Mucosa of gallbladder (tissue), 1 donor: ENCODE measurements at regions not wholly inside any gene's neighbourhood (a gene's known extent, or its start where the extent isn't known, plus 50 kb on each side); places are given as distances from the start of the nearest gene placed in this dataset.
"Not testable (repeated sequence)": the region's sequence is repeated elsewhere in the genome, so short reads cannot be mapped to it uniquely, and the experiment has no call there.

Source experiments
- DNase-seq: peaks from one replicate; pipeline ENCODE4 v3.0.0-alpha.2; 2020; ENCODE audit warnings: low spot score
- donor health status: DM: no; HTN: no; CAD: no.

DNA sequence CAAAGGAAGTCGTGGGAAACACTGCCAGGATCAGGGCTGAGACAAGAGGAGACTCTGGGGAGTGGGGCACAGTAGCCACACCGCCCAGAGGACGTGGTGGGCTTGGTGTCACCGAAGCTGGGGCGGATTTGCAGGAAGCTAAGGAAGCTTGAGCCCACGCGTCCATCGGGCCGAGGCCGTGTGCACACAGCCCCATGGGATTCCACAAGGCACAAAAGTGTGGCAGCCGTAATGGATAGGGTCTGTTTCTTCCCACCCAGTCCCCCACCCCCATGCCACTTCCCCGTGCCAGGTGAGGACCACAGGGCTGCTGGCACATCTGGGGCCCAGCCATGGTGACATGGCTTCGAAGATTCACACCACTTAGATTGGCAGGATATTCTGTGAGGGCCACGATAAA is 153.2 kb upstream of the SPACA7 start:
- DNase-seq: no peak

DNA sequence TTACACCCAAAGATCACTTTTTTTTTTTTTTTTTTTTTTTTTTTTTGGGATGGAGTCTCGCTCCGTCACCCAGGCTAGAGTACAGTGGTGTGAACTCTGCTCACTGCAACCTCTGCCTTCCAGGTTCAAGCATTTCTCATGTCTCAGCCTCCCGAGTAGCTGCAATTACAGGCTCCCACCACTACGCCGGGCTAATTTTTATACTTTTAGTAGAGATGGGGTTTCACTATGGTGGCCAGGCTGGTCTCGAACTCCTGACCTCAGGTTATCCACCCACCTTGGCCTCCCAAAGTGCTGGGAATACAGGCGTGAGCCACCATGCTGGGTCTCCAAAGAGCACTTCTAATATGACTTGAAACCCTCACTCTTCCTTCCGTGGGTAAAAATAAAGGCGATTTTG is 152.2 kb upstream of the SPACA7 start:
- DNase-seq: not testable (repeated sequence)

DNA sequence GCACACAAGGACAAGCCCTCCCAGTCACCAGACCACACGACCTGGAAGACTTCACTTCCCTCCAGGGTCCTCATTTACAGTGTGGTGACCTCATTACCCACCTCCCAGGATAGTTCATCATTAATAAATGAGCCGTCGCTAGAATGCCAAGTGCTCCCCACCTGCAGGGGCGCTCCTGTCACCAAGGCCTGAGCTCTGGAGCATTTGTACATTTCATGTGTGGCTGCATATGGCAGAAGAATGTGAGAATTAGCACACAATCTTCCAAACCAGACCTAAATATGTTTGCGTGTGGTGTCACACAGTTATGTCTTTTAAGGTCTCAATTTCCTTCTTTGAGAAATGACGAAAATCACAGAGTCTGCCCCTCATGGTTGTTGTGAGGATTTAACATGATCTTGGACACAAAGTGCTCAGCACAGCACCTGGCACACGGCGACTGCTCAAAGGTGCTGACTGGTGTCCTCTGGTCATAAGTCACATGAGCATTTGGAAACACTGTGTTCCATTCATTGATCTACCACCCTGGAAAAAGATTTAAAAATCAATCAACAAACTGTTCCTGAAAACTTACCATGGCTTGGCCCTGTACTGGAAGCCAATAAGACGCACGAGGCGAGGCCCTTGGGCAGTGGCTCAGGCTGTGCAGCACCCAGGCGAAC is 150.6 kb upstream of the SPACA7 start:
- no peak for DNase-seq

DNA sequence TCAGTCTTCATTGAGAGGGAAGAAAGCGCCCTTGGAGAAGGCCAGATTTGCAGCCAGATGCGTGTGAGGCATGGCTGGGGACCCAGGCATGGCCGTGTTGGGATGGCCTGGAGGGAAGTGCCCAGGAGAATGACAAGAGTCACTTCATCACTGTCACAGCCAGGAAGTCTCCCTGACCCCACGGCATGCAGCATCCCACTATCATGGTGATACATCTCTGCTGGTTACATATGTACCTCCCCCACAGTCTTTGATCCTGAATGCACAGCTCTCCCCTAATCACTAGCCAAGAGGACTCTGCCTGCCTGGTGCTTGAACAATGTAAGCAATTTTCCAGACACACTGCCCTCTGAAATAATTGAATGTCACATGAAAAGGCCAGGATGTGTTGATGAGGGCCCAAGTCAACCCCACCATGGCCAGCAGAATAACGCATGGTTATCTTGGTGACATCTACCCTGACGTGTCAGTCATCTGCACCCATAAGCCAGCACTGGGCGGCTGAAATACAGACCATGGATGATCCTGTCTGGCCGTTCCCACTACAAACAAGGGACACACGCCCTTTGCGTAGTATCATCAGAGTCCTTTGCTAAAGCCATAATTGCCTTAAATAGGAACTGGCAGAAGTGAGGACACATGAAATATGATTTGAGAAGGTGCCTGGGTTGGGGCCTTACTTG is 149.7 kb upstream of the SPACA7 start:
- DNase-seq: no peak

DNA sequence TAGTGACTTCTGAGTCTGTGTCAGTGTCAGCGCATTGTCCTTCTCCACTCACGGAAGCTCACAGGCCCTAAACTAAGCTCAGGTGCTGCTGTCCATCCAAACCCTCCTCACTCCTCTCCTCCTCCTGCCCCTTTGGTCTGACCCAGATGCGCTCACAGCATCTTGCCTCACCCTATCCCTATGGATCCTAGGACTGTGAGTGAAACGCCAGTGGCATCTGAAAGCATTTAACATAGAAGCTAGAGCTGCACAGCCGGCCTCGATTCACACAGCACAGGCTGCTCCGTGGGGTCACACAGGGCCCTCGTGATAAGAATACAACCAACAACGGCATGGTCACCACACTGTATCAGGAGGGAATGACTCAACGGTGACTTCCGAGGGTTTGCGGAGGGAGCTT is 149.1 kb upstream of the SPACA7 start:
- no peak for DNase-seq

DNA sequence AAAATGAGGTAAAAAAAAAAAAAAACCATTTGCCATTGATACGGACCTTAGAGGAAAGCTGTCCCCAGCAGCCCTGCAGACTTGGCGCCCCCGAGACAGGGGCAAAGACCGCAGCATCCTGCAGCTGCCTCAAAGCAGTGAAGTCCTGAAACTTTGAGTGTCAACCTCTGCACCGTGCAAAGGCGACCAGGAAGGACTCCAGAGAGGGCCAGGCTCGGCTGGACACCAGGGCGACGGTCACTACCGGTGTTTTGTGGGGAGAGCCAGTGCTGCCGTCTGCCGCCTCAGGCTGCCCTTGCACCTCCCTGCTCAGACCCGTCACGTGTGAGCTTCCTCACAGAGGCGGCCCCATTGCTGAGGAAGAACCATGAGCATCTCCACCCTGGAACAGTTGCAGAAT is 146.7 kb upstream of the SPACA7 start:
- DNase-seq: no peak

DNA sequence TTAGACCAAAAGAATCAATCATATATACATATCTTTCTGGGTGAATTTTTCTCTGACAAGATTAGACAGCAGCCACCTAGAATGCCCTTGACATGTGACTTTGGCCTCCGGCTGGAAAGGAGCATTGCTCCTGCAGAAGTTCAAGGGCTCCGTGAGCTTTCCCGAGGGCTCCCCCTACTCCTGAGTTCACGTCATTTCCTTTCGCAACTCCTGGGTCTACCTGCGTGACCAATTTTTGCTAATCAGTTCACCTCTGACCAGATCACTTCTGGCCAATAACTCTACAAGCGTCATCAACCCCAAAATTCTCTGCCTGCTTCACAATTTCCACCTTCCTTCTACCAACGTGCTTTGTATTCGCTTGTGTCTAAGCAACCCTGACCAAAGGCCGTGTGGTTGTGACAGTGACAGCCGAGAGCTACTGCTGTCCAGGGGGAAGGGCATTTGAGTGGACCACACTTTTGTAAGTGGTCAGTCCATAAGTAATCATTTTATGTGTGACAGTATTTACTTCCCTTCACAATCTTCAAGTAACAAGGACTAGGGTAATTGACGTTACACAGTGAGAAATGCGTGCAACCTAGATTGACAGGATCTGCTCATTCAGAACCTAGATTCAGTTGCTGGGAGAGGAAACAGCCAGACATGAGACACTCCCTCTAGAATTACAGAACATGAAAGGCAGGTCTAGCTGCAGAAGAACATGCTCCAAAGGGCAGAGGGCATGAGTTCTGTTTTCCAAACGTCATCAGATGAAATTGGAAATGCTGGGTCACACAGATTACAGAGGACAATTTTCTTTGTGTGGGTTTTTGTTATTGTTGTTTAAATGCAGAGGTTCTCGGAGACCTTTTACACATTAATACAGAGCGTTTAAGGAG is 145.9 kb upstream of the SPACA7 start:
- no peak for DNase-seq

DNA sequence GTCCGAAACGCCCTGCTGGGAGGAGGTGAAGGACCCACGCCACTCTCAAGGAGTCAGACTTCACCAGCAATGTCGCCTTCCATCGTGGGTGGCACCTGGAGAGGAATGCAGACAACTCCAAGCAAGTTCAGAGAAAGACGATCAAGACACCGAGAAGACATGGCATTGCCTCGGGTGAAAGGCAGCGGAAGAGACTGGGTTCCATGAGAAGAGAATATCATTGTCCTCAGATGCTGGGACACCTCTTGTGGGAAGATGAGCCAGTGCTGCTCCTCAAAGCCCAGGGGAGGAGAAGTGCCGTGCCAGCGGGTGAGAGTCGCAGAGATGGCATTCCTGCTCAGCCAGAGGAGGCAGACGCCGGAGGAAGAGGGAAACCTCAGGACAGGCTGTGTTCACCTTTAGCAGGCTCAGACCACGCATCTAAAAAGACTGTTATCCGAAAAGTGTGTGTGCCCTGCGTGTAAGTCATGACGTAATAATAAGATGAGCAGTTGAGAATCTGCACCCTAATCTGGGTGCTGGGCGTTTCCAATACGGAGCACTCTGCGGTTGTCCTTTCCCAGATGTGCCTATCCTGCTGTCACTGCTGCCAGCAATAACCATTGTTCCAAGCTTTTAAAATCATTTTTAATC is 144.6 kb upstream of the SPACA7 start:
- DNase-seq: no peak

DNA sequence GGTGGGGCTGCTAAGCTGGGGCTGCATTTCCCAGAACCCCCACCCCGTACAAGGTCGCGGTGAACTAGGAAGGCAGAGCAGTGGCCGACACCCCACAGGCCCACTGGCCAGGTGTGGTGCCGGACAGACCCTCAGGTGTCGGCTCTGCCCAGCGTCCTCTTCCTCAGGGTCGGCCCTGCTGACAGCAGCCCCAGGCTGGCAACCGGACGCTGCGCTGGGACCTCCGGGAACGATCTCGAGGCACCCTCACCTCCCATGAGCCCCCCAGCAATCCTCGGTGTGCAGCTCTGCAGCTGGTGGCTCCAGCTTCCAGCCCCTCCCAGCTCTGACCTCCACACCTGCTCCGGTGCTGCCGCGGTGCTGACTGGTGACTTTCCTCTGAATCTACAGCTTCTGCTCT is 142.9 kb upstream of the SPACA7 start:
- no peak for DNase-seq

DNA sequence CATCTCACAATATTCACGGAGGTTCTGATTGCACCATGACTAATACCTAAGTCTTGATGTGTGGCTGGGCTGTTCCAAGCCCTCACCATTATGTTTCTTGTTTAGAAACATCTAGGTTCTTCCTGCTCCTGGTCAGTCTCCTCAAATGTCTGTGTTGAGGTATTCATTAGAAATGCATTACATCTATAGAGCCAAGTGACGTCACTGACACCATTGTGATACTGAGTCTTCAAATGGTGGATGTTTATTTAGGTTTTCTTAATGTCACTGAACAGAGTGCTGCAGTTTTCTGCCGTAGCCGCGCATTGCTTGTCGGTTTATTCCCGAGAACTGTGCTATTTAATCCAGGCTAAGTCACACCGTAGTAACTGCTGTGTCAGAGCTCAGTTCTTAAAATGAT is 142.4 kb upstream of the SPACA7 start:
- no peak for DNase-seq

DNA sequence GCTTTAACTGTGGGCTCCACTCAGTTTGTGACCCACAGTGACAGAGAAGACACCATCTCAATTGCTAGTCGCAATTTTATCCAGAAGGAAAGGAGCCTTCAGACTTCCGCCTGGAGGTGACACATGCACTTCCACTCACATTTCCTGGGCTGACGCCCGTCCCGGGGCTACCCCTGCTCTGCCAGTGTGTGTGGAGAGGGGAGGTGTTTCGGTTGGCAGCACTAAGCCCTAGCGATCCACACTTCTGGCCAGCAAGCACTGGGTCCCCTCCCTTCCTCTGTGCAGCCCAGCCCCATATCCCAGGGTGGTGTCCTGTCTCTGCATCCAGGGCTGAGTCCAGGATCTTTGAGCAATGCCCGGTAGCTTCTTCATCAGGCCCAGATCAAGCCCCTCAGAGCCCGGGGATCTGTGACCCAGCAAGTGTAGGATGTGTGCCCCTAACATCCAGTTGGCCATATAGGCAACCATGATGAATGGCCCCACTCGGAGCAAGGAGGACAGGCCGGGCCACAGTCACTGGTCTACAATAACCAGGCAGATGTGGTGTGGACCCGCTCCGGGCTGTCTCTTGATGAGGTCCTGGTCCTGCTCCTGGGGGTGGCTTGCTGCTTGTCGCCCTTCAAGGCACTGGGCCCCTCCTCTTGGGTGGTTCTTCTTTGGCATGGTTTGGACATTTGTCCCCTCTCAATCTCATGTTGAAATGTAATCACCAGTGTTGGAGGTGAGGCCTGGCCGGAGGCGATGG is 141.9 kb upstream of the SPACA7 start:
- no peak for DNase-seq

DNA sequence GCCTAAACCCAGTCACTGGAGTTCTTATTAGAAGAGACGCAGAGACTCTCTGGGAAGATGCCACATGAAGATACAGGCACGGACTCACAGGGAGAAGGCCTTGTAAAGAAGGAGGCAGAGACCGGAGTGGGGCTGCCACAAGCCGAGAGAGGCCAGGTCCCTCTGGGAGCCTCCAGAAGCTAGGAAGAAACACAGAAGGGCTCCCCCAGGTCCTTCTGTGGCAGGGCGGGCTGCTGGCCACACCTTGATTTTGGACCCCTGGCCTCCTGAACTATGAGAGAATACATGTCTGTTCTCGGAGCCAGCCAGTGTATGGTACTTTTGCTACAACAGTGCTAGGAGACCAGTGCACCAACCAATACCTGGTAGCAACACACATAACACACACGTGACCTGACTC is 140.1 kb upstream of the SPACA7 start:
- DNase-seq: no peak

DNA sequence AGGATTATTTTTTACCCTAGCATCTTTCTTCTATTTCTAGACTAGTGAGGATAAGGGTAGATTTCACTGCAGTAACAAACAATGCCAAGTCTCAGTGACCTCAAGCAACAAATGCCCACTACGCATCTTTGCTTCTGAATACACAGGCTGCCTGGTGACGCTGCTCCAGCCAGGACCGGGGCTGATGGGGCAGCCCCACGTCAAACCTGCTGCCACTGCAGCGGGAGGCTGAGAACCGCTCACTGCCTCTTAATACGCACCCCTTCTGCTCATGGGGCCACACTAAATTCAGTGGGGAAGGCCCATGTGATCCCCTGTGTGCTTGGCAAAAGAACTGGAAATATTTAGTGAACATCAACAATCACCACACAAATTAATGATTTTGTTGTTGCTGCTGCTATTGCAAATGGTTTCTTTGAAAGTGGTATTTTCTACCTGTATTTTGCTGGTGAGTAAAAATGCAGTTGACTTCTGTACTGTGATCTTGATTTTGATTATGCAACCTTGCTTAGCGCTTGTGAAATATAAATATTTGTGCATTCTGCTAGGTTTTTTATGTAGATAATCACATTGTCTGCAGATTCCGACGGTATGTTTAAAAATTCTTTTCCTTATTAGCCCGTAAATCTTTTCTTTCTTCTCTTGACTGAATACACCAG is 139.5 kb upstream of the SPACA7 start:
- no peak for DNase-seq

DNA sequence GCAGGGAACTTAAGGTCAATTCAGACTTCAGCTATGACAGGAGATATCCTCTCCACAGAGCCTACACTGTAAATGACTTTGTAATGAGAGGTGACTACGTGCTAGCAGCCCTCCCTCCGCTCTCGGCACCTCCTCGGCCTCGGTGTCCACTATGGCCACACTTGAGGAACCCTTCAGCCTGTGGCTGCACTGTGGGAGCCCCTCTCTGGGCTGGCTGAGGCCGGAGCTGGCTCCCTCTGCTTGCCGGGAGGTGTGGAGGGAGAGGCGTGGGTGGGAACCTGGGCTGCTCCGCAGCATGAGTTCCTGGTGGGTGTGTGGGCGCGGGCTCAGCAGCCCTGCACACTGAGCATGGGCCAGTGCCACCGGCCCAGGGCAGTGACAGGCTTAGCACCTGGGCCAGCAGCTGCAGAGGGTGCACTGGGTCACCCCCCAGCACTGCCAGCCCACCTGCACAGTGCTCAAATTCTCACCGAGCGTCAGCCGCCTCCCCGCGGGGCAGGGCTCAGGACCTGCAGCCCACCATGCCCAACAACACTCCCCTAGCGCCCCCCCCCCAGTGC is 137.6 kb upstream of the SPACA7 start:
- DNase-seq: no peak

DNA sequence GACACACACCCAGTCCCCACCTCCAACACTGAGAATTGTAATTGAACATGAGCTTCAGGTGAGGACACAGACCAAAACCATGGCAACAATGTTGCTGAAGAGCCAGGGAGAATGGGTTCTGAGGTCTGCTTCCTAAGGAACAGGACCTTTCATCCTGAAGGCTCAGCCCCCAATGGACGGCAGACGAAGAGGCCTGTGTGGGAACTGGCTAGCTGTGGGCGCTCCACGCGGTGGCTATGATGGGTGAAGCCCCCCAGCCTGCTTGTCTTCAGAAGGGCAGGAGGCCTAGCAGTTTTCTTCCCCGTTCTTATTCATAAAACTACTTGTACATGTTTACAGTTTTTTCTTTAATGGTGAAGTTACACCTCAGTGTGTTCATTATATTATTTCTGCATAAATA is 136.1 kb upstream of the SPACA7 start:
- DNase-seq: no peak

DNA sequence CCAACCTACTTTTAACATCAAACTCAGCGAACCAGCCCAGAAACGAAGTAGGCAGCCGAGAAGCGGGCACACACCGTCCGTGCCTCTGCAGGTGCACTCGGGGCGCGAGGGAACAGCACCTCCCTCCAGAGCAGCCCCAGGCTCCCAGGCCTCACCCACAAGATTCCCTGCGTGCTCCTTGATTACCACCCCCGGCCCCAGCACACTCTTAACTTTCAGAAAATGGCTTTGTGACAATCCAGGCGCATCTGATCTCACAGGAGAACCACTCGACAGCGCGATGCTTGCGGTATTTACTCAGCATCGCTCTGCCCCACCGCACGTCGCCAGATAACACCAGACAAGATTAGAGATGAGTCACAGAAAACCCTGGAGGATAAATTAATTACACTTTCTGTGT is 134.9 kb upstream of the SPACA7 start:
- no peak for DNase-seq

DNA sequence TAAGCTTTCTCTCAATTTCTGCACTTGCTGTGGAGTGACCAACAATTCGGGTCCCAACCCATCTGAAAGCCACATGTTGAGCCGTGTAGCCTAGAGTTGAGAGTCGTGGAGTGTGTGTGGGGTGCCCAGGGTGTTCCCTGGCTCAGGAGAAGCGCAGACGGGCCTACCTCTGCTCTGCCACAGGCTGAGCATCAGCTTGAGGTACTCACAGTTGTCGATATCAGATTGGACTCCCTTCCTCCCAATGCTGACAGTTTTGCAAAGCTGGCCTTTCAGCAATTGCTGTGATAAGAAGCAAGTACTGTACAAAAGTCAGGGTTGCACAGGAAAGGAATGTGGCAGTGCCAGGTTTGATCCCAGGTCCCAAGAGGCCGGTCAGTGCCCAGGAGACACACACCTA is 133.4 kb upstream of the SPACA7 start:
- DNase-seq: no peak

DNA sequence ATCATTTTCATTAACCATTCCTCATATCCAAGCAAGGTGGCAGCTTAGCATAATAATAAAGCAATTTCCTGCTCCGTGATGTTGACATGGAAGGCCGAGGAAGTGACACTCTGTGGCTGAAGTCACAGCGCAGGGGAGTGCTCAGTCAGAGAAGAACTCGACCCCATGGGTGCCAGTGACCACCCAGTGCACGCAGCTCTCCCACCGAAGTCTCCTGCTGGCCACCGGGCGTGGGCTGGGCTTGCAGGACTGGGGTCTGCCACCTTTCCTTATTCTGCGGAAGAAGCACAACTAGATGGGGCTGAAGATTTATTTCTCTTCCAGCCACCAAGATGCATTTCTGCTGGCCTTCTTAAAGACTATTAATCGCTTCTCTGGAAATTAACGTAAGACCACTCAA is 132.1 kb upstream of the SPACA7 start:
- DNase-seq: no peak

DNA sequence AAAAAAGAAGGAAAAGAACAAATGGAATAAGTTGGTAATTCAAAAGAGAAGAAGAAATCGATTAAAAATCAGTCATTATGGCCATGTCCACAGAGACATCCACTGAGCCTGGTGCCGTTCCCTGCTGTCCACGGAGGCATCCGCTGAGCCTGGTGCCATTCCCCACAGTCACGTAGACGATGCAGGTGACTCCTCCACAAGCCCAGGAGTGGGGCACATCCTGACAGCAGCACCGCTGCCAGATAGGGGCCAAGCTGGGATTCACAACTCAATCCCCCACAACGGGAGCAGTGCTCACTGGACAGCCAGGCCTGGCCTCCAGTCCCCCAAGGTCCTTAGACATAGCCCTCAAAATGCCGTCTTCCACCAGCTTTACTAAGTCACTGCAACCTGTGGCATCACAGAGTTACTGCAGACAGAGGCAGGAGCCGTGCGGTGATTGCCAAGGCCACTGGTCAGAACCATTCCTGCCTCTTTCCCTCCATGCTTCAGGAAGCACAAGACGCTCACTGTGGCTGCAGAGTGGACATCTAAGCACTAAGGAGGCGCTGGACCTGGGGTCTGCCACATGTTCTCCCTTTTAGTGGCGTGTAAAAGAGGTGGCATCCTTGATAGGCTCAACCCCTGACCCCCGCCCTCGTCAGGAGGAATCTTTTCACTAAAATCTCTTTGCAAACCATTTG is 131.5 kb upstream of the SPACA7 start:
- no peak for DNase-seq

DNA sequence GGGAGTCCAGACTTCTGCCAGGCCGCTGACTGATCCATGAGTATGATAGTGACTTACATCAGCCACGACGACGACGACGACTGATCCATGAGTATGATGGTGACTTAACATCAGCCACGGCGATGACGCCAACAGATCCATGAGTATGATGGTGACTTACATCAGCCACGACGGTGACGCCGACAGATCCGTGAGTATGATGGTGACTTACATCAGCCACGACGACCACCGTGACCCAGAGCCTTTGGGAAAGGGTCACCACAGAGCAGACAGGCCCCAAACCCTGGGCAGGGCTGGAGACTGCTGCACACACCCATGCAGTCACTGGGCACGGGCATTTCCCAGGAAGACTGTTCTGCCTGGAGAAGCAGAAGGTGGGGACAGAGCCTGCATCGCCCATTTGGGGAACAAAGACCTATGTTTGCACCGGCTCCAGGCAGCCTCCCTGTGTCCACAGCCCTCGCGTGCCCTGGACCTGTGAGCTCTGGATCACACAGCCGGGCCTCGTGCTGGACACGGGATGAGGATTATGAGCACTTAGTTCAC is 130.9 kb upstream of the SPACA7 start:
- DNase-seq: no peak
